ENCODE measurements at regions not wholly inside any gene's neighbourhood (a gene's known extent, or its start where the extent isn't known, plus 50 kb on each side); places are given as distances from the start of the nearest gene placed in this dataset.

DNA sequence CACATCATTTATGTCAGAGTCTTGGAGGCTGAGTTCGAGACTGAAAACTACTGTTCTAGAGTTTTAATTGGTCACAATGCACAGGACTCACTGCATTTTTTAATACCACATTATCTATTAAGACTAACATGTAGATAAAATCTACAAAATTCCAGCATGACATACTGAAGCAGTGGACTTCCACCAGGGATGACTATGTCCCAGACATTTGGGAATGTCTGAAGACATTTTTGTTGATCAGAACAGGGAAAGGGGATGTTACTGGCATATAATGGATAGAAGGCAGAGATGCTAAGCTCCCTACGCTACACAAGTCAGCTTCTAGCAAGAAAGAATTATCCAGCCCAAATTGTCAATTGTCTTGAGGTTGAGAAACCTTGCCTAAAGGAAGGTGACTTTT is 419.0 kb upstream of the TGFBR2 start:
- no peak overlapping the region for H3K27ac ChIP-seq

GRCh38 chr3:30188713-30189112 is 417.7 kb upstream of the TGFBR2 start:
- no peak for TF ChIP-seq CTCF (conservative IDR thresholded peaks at IDR 0.05)
- no peak overlapping the region for H3K27ac ChIP-seq

More for the DNA sequence above, 419.0 kb upstream of the TGFBR2 start:
- TF ChIP-seq CTCF (conservative IDR thresholded peaks at IDR 0.05): no peak

- no peak for TF ChIP-seq CTCF (conservative IDR thresholded peaks at IDR 0.05)
- no peak overlapping the region for H3K27ac ChIP-seq
Observed at GRCh38 chr3:30189900-30190299, 416.5 kb upstream of the TGFBR2 start.

GRCh38 chr3:30193625-30194044 is 412.8 kb upstream of the TGFBR2 start:
- no peak overlapping the region for H3K27ac ChIP-seq
- no peak for TF ChIP-seq CTCF (conservative IDR thresholded peaks at IDR 0.05)

- no peak overlapping the region for H3K27ac ChIP-seq
- no peak for TF ChIP-seq CTCF (conservative IDR thresholded peaks at IDR 0.05)
Observed at GRCh38 chr3:30195352-30195751, 411.0 kb upstream of the TGFBR2 start.

DNA sequence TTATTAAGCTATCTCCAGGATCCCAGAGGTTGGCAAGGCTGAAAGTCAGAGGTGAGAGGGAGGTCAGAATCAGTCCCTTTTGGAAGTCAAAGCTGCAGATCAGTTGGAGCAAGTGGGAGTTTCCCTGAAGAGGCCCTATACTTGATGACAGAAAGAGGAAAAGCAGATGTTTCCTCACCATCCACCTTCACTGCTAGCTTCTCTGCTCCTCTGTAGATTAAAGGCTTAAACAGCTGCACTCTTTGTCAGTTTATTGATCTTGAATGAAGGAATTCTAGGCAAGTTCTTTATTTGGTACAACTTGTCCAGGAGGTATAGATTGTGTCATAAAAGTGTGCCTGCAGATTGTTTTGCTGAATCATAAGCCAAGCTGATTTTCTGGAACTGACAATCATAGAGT is 408.2 kb upstream of the TGFBR2 start:
- no peak overlapping the region for H3K27ac ChIP-seq
- no peak for TF ChIP-seq CTCF (conservative IDR thresholded peaks at IDR 0.05)

- peak; percentile 96 for TF ChIP-seq CTCF (conservative IDR thresholded peaks at IDR 0.05)
- no peak overlapping the region for H3K27ac ChIP-seq
Observed at GRCh38 chr3:30199096-30199759, 407.2 kb upstream of the TGFBR2 start.

Measured in VCaP (cell line).